Thyroid gland (tissue), 4 donors: ENCODE measurements at regions not wholly inside any gene's neighbourhood (a gene's known extent, or its start where the extent isn't known, plus 50 kb on each side); places are given as distances from the start of the nearest gene placed in this dataset.

Source experiments
- CTCF ChIP-seq, 6 experiments: fragments of 200-600 bp in 3 of 6; fragments of 450-650 bp in 3 of 6; sonication (generic) in 3 of 6; IDR thresholded peaks; one replicate each; pipeline ENCODE4 v1.5.1; 2016 to 2019; ENCODE audit warnings: antibody characterized with exemption in 6 of 6, mild to moderate bottlenecking in 2 of 6, inconsistent platforms in 1 of 6, moderate library complexity in 1 of 6
- POLR2A ChIP-seq, 2 donors: fragments of 450-650 bp; IDR thresholded peaks; one replicate each; pipeline ENCODE4 v1.6.1; 2017; ENCODE audit warnings: antibody characterized with exemption in 2 of 2, mild to moderate bottlenecking in 2 of 2, moderate library complexity in 1 of 2

- no peak for TF ChIP-seq CTCF (IDR thresholded peaks at IDR 0.05)
- no peak for TF ChIP-seq POLR2A (IDR thresholded peaks at IDR 0.05)
Observed at GRCh38 chr7:91569728-91570457, 305.7 kb downstream of the FZD1 start.
